HEK293 (cell line): ENCODE measurements at regions not wholly inside any gene's neighbourhood (a gene's known extent, or its start where the extent isn't known, plus 50 kb on each side); places are given as distances from the start of the nearest gene placed in this dataset.

Source experiments
- HOXA7 ChIP-seq: sonication (generic); formaldehyde crosslinking; IDR thresholded peaks from 2 replicates; pipeline ENCODE4 v1.8.1; 2022; ENCODE audit warnings: missing genetic modification reagents, borderline replicate concordance
- SP2 ChIP-seq: fragments of 450-650 bp; formaldehyde crosslinking; IDR thresholded peaks from 2 replicates; pipeline ENCODE4 v1.5.1; 2016; ENCODE audit warnings: missing biosample characterization, missing genetic modification characterization
- TCF7L2 ChIP-seq: IDR thresholded peaks from 2 replicates; pipeline ENCODE4 v1.6.1; 2011; ENCODE audit warnings: low read depth, mild to moderate bottlenecking, inconsistent platforms, low read length, moderate library complexity, borderline replicate concordance
- TRIM28 ChIP-seq: IDR thresholded peaks from 2 replicates; pipeline ENCODE4 v1.6.1; 2011; ENCODE audit warnings: low read length, control low read depth, borderline replicate concordance
- ZNF510 ChIP-seq: fragments of 450-650 bp; formaldehyde crosslinking; IDR thresholded peaks from 2 replicates; pipeline ENCODE4 v1.5.1; 2018; ENCODE audit warnings: mild to moderate bottlenecking, missing genetic modification characterization, missing biosample characterization; ENCODE audit not compliant: insufficient replicate concordance
- ZNF529 ChIP-seq: fragments of 450-650 bp; formaldehyde crosslinking; IDR thresholded peaks from 2 replicates; pipeline ENCODE4 v1.5.1; 2017; ENCODE audit warnings: missing genetic modification characterization, missing biosample characterization; ENCODE audit not compliant: insufficient replicate concordance
- ZNF530 ChIP-seq: fragments of 450-650 bp; formaldehyde crosslinking; IDR thresholded peaks from 2 replicates; pipeline ENCODE4 v1.5.1; 2016; ENCODE audit warnings: low read depth, missing biosample characterization, missing genetic modification characterization
- ZNF621 ChIP-seq: fragments of 450-650 bp; formaldehyde crosslinking; IDR thresholded peaks from 2 replicates; pipeline ENCODE4 v1.5.1; 2017; ENCODE audit warnings: missing biosample characterization, missing genetic modification characterization
- ZNF707 ChIP-seq: fragments of 450-650 bp; formaldehyde crosslinking; IDR thresholded peaks from 2 replicates; pipeline ENCODE4 v1.5.1; 2016; ENCODE audit warnings: missing biosample characterization, missing genetic modification characterization
- TF ChIP-seq, protein P1 (sequence below): fragments of 450-650 bp; formaldehyde crosslinking; IDR thresholded peaks from 2 replicates; pipeline ENCODE4 v1.5.1; 2016; ENCODE audit warnings: missing biosample characterization, missing genetic modification characterization
- TF ChIP-seq, protein P2 (sequence below): fragments of 450-650 bp; formaldehyde crosslinking; IDR thresholded peaks from 2 replicates; pipeline ENCODE4 v1.5.1; 2016; ENCODE audit warnings: missing biosample characterization, missing genetic modification characterization, borderline replicate concordance

DNA sequence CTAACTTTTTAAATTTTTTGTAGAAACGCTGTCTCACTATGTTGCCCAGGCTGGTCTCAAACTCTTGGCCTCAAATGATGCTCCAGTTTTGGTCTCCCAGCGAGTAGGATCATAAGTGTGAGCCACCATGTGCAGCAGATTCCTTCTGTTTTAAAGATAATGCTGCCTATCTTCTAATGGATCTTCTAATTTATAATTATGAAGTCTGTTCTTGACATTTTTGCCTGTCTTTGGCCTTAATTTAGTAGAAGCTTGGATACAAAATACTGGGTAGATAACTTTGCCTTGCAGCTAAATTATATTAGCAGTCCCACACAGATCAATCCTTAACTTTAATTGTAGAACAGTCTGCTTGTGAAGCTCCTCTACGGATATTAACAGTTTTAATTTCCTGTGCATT, 566.6 kb upstream of the CDH8 start:
- TF ChIP-seq, protein P1, sequence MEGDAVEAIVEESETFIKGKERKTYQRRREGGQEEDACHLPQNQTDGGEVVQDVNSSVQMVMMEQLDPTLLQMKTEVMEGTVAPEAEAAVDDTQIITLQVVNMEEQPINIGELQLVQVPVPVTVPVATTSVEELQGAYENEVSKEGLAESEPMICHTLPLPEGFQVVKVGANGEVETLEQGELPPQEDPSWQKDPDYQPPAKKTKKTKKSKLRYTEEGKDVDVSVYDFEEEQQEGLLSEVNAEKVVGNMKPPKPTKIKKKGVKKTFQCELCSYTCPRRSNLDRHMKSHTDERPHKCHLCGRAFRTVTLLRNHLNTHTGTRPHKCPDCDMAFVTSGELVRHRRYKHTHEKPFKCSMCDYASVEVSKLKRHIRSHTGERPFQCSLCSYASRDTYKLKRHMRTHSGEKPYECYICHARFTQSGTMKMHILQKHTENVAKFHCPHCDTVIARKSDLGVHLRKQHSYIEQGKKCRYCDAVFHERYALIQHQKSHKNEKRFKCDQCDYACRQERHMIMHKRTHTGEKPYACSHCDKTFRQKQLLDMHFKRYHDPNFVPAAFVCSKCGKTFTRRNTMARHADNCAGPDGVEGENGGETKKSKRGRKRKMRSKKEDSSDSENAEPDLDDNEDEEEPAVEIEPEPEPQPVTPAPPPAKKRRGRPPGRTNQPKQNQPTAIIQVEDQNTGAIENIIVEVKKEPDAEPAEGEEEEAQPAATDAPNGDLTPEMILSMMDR, result no peak
- TF ChIP-seq ZNF530 (tag by site-specific recombination) (no peak), HOXA7 (no peak), TCF7L2 (no peak), TRIM28 (no peak), SP2 (tag by site-specific recombination) (no peak), ZNF707 (tag by site-specific recombination) (no peak), ZNF621 (tag by site-specific recombination) (no peak), ZNF510 (no peak), ZNF529 (tag by site-specific recombination) (no peak)
- TF ChIP-seq, protein P2, sequence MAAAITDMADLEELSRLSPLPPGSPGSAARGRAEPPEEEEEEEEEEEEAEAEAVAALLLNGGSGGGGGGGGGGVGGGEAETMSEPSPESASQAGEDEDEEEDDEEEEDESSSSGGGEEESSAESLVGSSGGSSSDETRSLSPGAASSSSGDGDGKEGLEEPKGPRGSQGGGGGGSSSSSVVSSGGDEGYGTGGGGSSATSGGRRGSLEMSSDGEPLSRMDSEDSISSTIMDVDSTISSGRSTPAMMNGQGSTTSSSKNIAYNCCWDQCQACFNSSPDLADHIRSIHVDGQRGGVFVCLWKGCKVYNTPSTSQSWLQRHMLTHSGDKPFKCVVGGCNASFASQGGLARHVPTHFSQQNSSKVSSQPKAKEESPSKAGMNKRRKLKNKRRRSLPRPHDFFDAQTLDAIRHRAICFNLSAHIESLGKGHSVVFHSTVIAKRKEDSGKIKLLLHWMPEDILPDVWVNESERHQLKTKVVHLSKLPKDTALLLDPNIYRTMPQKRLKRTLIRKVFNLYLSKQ (tag by site-specific recombination), result no peak
